ENCODE measurements at regions not wholly inside any gene's neighbourhood (a gene's known extent, or its start where the extent isn't known, plus 50 kb on each side); places are given as distances from the start of the nearest gene placed in this dataset.

- TF ChIP-seq CTCF (IDR thresholded peaks at IDR 0.05; ENCODE audit: low read length), result no peak
- no peak for TF ChIP-seq EZH2 (optimal IDR thresholded peaks at IDR 0.05; ENCODE audit: low read depth, low read length)
Observed at GRCh38 chr2:212941361-212941760, 210.1 kb downstream of the IKZF2 start.

Data from MM.1S (cell line).